ENCODE measurements at regions not wholly inside any gene's neighbourhood (a gene's known extent, or its start where the extent isn't known, plus 50 kb on each side); places are given as distances from the start of the nearest gene placed in this dataset.

DNA sequence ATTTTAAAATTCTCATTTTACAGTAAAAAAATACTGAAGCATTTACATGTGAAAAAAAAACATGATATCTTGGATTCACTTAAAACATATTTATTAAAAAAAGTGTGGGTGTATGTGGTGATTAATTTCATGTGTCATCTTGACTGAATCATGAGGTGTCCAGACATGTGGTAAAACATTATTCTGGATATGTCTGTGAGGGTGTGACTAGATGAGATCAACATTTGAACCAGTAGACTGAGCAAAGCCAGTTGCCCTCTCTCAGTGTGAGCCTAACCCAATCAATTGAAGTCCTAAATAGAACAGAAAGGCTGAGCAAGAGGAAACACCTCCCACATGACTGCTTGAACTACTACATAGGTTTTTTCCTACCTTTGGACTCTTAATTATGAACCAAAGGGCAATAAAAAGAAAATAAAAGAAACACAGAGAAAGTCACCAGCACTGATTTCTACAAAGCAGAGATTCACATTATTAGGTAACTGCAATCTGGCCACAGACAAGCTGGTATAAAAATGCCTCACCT, 90.5 kb upstream of the VGLL2 start:
- TF ChIP-seq, protein P1, sequence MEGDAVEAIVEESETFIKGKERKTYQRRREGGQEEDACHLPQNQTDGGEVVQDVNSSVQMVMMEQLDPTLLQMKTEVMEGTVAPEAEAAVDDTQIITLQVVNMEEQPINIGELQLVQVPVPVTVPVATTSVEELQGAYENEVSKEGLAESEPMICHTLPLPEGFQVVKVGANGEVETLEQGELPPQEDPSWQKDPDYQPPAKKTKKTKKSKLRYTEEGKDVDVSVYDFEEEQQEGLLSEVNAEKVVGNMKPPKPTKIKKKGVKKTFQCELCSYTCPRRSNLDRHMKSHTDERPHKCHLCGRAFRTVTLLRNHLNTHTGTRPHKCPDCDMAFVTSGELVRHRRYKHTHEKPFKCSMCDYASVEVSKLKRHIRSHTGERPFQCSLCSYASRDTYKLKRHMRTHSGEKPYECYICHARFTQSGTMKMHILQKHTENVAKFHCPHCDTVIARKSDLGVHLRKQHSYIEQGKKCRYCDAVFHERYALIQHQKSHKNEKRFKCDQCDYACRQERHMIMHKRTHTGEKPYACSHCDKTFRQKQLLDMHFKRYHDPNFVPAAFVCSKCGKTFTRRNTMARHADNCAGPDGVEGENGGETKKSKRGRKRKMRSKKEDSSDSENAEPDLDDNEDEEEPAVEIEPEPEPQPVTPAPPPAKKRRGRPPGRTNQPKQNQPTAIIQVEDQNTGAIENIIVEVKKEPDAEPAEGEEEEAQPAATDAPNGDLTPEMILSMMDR (conservative IDR thresholded peaks at IDR 0.05; ENCODE audit: low read length) = no peak
- no peak for TF ChIP-seq EZH2phosphoT487 (IDR thresholded peaks at IDR 0.05; ENCODE audit: borderline replicate concordance)
- H3K4me3 ChIP-seq (ENCODE audit: low read length, poor library complexity, severe bottlenecking) = no peak overlapping the region
- H3K9me2 ChIP-seq (replicated peaks; ENCODE audit: low read depth, low read length) = no peaks in the 10 kb centered on the region
- H3F3A ChIP-seq (ENCODE audit: low read depth) = no peaks in the 10 kb centered on the region
- H3K9me3 ChIP-seq (ENCODE audit: insufficient read depth, low read depth, low read length) = no peaks in the 10 kb centered on the region
- H3K27me3 ChIP-seq (ENCODE audit: insufficient read depth, low read length, poor library complexity, severe bottlenecking) = no peaks in the 10 kb centered on the region
- no peak overlapping the region for H2AFZ ChIP-seq (ENCODE audit: low read length)
- H3K36me3 ChIP-seq (ENCODE audit: insufficient read depth, low read length) = no peaks in the 10 kb centered on the region
- H3K4me1 ChIP-seq (ENCODE audit: insufficient read depth, low read length, poor library complexity, severe bottlenecking) = no peaks in the 10 kb centered on the region
- H3K79me2 ChIP-seq (ENCODE audit: insufficient read depth, low read length) = no peaks in the 10 kb centered on the region
- H3K9ac ChIP-seq (ENCODE audit: low read depth, low read length, poor library complexity, severe bottlenecking) = no peak overlapping the region
- no peaks in the 10 kb centered on the region for H4K20me1 ChIP-seq (ENCODE audit: insufficient read depth, low read length, poor library complexity, severe bottlenecking)
- no peak overlapping the region for H3K4me2 ChIP-seq (ENCODE audit: low read depth, low read length, poor library complexity, severe bottlenecking)

DNA sequence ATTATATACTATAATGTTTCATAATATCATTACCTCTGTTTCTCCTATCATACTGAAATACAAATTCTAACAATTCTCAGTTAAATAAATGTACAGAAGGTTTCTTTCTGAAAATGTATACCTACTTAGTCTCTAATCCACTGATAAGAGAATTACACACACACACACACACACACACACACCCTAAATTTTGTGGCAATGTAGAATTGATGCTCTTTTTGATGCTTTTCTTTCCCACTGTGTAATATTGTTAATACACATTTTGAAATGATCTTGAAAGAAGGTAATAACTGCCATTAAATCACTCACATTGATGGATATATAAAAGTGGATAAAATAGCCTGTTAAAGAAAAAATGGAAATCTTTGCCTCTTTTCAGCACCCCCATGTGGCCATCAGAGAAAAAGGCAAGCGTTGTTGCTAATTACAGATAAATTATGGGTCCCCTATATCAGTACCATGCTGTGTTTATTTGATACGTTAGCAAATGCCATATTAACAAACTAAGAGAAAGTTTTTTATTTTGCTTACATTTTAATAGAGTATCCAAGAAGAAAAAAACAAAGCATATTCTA, 76.6 kb upstream of the VGLL2 start:
- H3F3A ChIP-seq (ENCODE audit: low read depth) = no peaks in the 10 kb centered on the region
- H3K4me1 ChIP-seq (ENCODE audit: insufficient read depth, low read length, poor library complexity, severe bottlenecking) = no peaks in the 10 kb centered on the region
- H2AFZ ChIP-seq (ENCODE audit: low read length) = no peak overlapping the region
- no peaks in the 10 kb centered on the region for H3K9me2 ChIP-seq (replicated peaks; ENCODE audit: low read depth, low read length)
- H3K27me3 ChIP-seq (ENCODE audit: insufficient read depth, low read length, poor library complexity, severe bottlenecking) = no peaks in the 10 kb centered on the region
- no peaks in the 10 kb centered on the region for H3K79me2 ChIP-seq (ENCODE audit: insufficient read depth, low read length)
- TF ChIP-seq, protein P1 (conservative IDR thresholded peaks at IDR 0.05; ENCODE audit: low read length) = peak; percentile 74
- no peak for TF ChIP-seq EZH2phosphoT487 (IDR thresholded peaks at IDR 0.05; ENCODE audit: borderline replicate concordance)
- H4K20me1 ChIP-seq (ENCODE audit: insufficient read depth, low read length, poor library complexity, severe bottlenecking) = no peaks in the 10 kb centered on the region
- H3K4me3 ChIP-seq (ENCODE audit: low read length, poor library complexity, severe bottlenecking) = no peak overlapping the region
- no peaks in the 10 kb centered on the region for H3K36me3 ChIP-seq (ENCODE audit: insufficient read depth, low read length)
- H3K9me3 ChIP-seq (ENCODE audit: insufficient read depth, low read depth, low read length) = no peaks in the 10 kb centered on the region
- H3K9ac ChIP-seq (ENCODE audit: low read depth, low read length, poor library complexity, severe bottlenecking) = no peak overlapping the region
- no peak overlapping the region for H3K4me2 ChIP-seq (ENCODE audit: low read depth, low read length, poor library complexity, severe bottlenecking)

DNA sequence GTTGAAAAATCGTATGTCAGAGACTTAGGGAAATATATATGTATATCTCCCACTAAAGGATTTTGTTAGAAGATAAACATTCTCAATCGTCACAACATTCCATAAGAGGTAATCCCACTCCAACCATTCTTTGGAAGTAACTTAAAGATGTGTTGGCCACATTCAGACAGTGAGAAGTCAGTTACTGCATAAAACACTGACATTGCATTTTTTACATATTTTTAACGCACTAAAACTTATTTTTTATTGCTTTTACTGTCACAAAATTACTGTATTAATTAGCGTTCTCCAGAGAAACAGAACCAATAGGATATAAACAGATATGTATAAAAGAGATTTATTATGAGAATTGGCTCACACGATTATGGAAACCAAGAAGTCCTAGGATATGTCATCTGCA, 74.3 kb upstream of the VGLL2 start:
- Histone ChIP-seq H3K9me2 (replicated peaks; ENCODE audit: low read depth, low read length) (no peaks in the 10 kb centered on the region), H3F3A (ENCODE audit: low read depth) (no peaks in the 10 kb centered on the region), H3K79me2 (ENCODE audit: insufficient read depth, low read length) (no peaks in the 10 kb centered on the region), H3K4me2 (ENCODE audit: low read depth, low read length, poor library complexity, severe bottlenecking) (no peak overlapping the region), H3K9ac (ENCODE audit: low read depth, low read length, poor library complexity, severe bottlenecking) (no peak overlapping the region), H3K4me3 (ENCODE audit: low read length, poor library complexity, severe bottlenecking) (no peak overlapping the region), H3K36me3 (ENCODE audit: insufficient read depth, low read length) (no peaks in the 10 kb centered on the region), H2AFZ (ENCODE audit: low read length) (no peak overlapping the region), H4K20me1 (ENCODE audit: insufficient read depth, low read length, poor library complexity, severe bottlenecking) (no peaks in the 10 kb centered on the region), H3K4me1 (ENCODE audit: insufficient read depth, low read length, poor library complexity, severe bottlenecking) (no peaks in the 10 kb centered on the region), H3K27me3 (ENCODE audit: insufficient read depth, low read length, poor library complexity, severe bottlenecking) (no peaks in the 10 kb centered on the region), H3K9me3 (ENCODE audit: insufficient read depth, low read depth, low read length) (no peaks in the 10 kb centered on the region)
- TF ChIP-seq, protein P1 (conservative IDR thresholded peaks at IDR 0.05; ENCODE audit: low read length) = no peak
- no peak for TF ChIP-seq EZH2phosphoT487 (IDR thresholded peaks at IDR 0.05; ENCODE audit: borderline replicate concordance)
